ENCODE measurements at regions not wholly inside any gene's neighbourhood (a gene's known extent, or its start where the extent isn't known, plus 50 kb on each side); places are given as distances from the start of the nearest gene placed in this dataset.

- no peak overlapping the region for H3K27ac ChIP-seq
- no peak for TF ChIP-seq POLR2A (IDR thresholded peaks at IDR 0.05)
- no peak for TF ChIP-seq POLR2AphosphoS5 (IDR thresholded peaks at IDR 0.05)
- TF ChIP-seq CTCF (IDR thresholded peaks at IDR 0.05 in 8 of 11, conservative IDR thresholded peaks at IDR 0.05 in 3 of 11), result no peak
- no peaks in the 10 kb centered on the region for H3K27me3 ChIP-seq (replicated peaks in 1 of 7)
- no peaks in the 10 kb centered on the region for H3K4me1 ChIP-seq
- no peak overlapping the region for H3K4me3 ChIP-seq
- intact Hi-C loops (cut with DNase I; ENCODE audit: low total_unique reads), result no loop called here
- no peak for DNase-seq
- H3K36me3 ChIP-seq, result no peaks in the 10 kb centered on the region
- H3K9me3 ChIP-seq, result no peaks in the 10 kb centered on the region
Observed at GRCh38 chrY:21200246-21200645, 310.9 kb upstream of the RBMY1B start.

GRCh38 chrY:21227849-21228248 is 283.3 kb upstream of the RBMY1B start:
- Histone ChIP-seq H3K9me3 (peaks cover 0 to 15% (median 0%) of the 10 kb centered on the region in 8 donors), H3K27ac (no peak overlapping the region), H3K4me3 (no peak overlapping the region), H3K36me3 (no peaks in the 10 kb centered on the region), H3K27me3 (replicated peaks in 1 of 7) (no peaks in the 10 kb centered on the region), H3K4me1 (no peaks in the 10 kb centered on the region)
- no peak for DNase-seq
- no peak for TF ChIP-seq POLR2AphosphoS5 (IDR thresholded peaks at IDR 0.05)
- TF ChIP-seq CTCF (IDR thresholded peaks at IDR 0.05 in 8 of 11, conservative IDR thresholded peaks at IDR 0.05 in 3 of 11), result no peak
- TF ChIP-seq POLR2A (IDR thresholded peaks at IDR 0.05), result no peak
- intact Hi-C loops (cut with DNase I; ENCODE audit: low total_unique reads), result no loop called here
- 80 to 92% (median 87%) methylated on average over 2 to 3 of the region's 3 CpGs; no CpG with 5 or more reads in 2 of the 5 donors for WGBS, 5 donors

- peak overlapping the region in 3 of 8 donors; percentile 79 to 85 (median 84) for H3K27ac ChIP-seq
Observed at GRCh38 chrY:21240221-21240620, 270.9 kb upstream of the RBMY1B start.

More at GRCh38 chrY:21240221-21240620, 270.9 kb upstream of the RBMY1B start:
- no peaks in the 10 kb centered on the region for H3K9me3 ChIP-seq
- peak overlapping the region in 1 of 8 donors; percentile 35 for H3K4me3 ChIP-seq
- intact Hi-C loops (cut with DNase I; ENCODE audit: low total_unique reads), result no loop called here
- WGBS, 5 donors, result 4 to 15% (median 14%) methylated on average over 4 of the region's 4 CpGs; no CpG with 5 or more reads in 2 of the 5 donors
- DNase-seq, result no peak
- H3K4me1 ChIP-seq, result peaks cover 0 to 11% (median 0%) of the 10 kb centered on the region in 6 donors
- H3K36me3 ChIP-seq, result no peaks in the 10 kb centered on the region
- H3K27me3 ChIP-seq (replicated peaks in 1 of 7), result no peaks in the 10 kb centered on the region
- TF ChIP-seq POLR2AphosphoS5 (IDR thresholded peaks at IDR 0.05) (no peak), CTCF (IDR thresholded peaks at IDR 0.05 in 8 of 11, conservative IDR thresholded peaks at IDR 0.05 in 3 of 11) (no peak), POLR2A (IDR thresholded peaks at IDR 0.05) (no peak)
